ENCODE measurements at regions not wholly inside any gene's neighbourhood (a gene's known extent, or its start where the extent isn't known, plus 50 kb on each side); places are given as distances from the start of the nearest gene placed in this dataset.

- ChIA-PET CTCF (no interaction called here), POLR2A (no interaction called here)
- Histone ChIP-seq H3K4me2 (ENCODE audit: insufficient read depth, low read length) (no peak overlapping the region), H3K27me3 (ENCODE audit: control insufficient read depth in 2 of 2, insufficient read depth in 2 of 2, low read length in 2 of 2) (peaks cover 0 to 13% of the 10 kb centered on the region in 2 experiments), H3K36me3 (ENCODE audit: control insufficient read depth in 2 of 2, extremely low read depth in 1 of 2, insufficient read depth in 2 of 2, low read length in 2 of 2) (no peaks in the 10 kb centered on the region), H3K27ac (ENCODE audit: insufficient read depth, low read depth, low read length) (no peak overlapping the region), H3K4me1 (ENCODE audit: control insufficient read depth, extremely low read depth, insufficient read depth, low read length) (no peaks in the 10 kb centered on the region), H3K9me3 (replicated peaks; ENCODE audit: control insufficient read depth, insufficient read depth, low read length) (no peaks in the 10 kb centered on the region), H2AFZ (ENCODE audit: low read depth, low read length) (no peak overlapping the region), H3K9me1 (replicated peaks; ENCODE audit: control insufficient read depth, extremely low read depth, insufficient read depth, low read length) (no peaks in the 10 kb centered on the region), H4K20me1 (replicated peaks; ENCODE audit: control insufficient read depth, extremely low read depth, insufficient read depth, low read length) (no peaks in the 10 kb centered on the region), H3K9ac (replicated peaks; ENCODE audit: extremely low read depth, insufficient read depth, low read length) (no peak overlapping the region), H3K79me2 (ENCODE audit: control insufficient read depth, insufficient read depth, low read length) (no peaks in the 10 kb centered on the region), H3K4me3 (replicated peaks in 1 of 3; ENCODE audit: insufficient read depth in 1 of 3, low read depth in 1 of 3, low read length in 3 of 3) (no peak overlapping the region)
- no TSS peak for BruUV-seq (replicated peaks)
- TF ChIP-seq EZH2 (IDR thresholded peaks at IDR 0.05; ENCODE audit: borderline replicate concordance, low read depth, low read length, severe bottlenecking) (no peak), CTCF (IDR thresholded peaks at IDR 0.05; ENCODE audit: extremely low read depth in 1 of 2, insufficient read depth in 1 of 2, low read depth in 1 of 2, low read length in 2 of 2) (no peak)
- intact Hi-C loops (cut with micrococcal nuclease): no loop called here
- dilution Hi-C loops (cut with MboI; ENCODE audit: extremely low pct_ligation_motif_present, low sequenced_read_pairs): no loop called here
- FAIRE-seq: no peak
- DNase-seq (ENCODE audit: low read depth, low spot score): no peak
Observed at GRCh38 chr3:31187380-31187779, 292.9 kb upstream of the GADL1 start.

GRCh38 chr3:31188112-31188511 lies 293.7 kb upstream of the GADL1 start:
- no peak for FAIRE-seq
- Histone ChIP-seq H3K9me1 (replicated peaks; ENCODE audit: control insufficient read depth, extremely low read depth, insufficient read depth, low read length) (no peaks in the 10 kb centered on the region), H3K4me2 (ENCODE audit: insufficient read depth, low read length) (no peak overlapping the region), H3K9ac (replicated peaks; ENCODE audit: extremely low read depth, insufficient read depth, low read length) (no peak overlapping the region), H3K27me3 (ENCODE audit: control insufficient read depth in 2 of 2, insufficient read depth in 2 of 2, low read length in 2 of 2) (peaks cover 0 to 13% of the 10 kb centered on the region in 2 experiments), H4K20me1 (replicated peaks; ENCODE audit: control insufficient read depth, extremely low read depth, insufficient read depth, low read length) (no peaks in the 10 kb centered on the region), H3K79me2 (ENCODE audit: control insufficient read depth, insufficient read depth, low read length) (no peaks in the 10 kb centered on the region), H2AFZ (ENCODE audit: low read depth, low read length) (no peak overlapping the region), H3K27ac (ENCODE audit: insufficient read depth, low read depth, low read length) (no peak overlapping the region), H3K36me3 (ENCODE audit: control insufficient read depth in 2 of 2, extremely low read depth in 1 of 2, insufficient read depth in 2 of 2, low read length in 2 of 2) (no peaks in the 10 kb centered on the region), H3K9me3 (replicated peaks; ENCODE audit: control insufficient read depth, insufficient read depth, low read length) (no peaks in the 10 kb centered on the region), H3K4me1 (ENCODE audit: control insufficient read depth, extremely low read depth, insufficient read depth, low read length) (no peaks in the 10 kb centered on the region), H3K4me3 (replicated peaks in 1 of 3; ENCODE audit: insufficient read depth in 1 of 3, low read depth in 1 of 3, low read length in 3 of 3) (no peak overlapping the region)
- no peak for DNase-seq (ENCODE audit: low read depth, low spot score)
- BruUV-seq (replicated peaks): no TSS peak
- POLR2A ChIA-PET: no interaction called here
- intact Hi-C loops (cut with micrococcal nuclease) (no loop called here), dilution Hi-C loops (cut with MboI; ENCODE audit: extremely low pct_ligation_motif_present, low sequenced_read_pairs) (no loop called here)
- TF ChIP-seq EZH2 (IDR thresholded peaks at IDR 0.05; ENCODE audit: borderline replicate concordance, low read depth, low read length, severe bottlenecking) (no peak), CTCF (IDR thresholded peaks at IDR 0.05; ENCODE audit: extremely low read depth in 1 of 2, insufficient read depth in 1 of 2, low read depth in 1 of 2, low read length in 2 of 2) (no peak), FOS (IDR thresholded peaks at IDR 0.05; ENCODE audit: borderline replicate concordance, insufficient read depth, low read length) (no peak), POLR2AphosphoS5 (IDR thresholded peaks at IDR 0.05; ENCODE audit: insufficient read depth, low read depth, low read length) (no peak), GATA2 (IDR thresholded peaks at IDR 0.05; ENCODE audit: insufficient read depth, insufficient read length, low read depth, low read length) (no peak), POLR2A (IDR thresholded peaks at IDR 0.05; ENCODE audit: low read depth, low read length) (no peak), MAX (IDR thresholded peaks at IDR 0.05; ENCODE audit: insufficient read depth, insufficient read length) (no peak), JUN (IDR thresholded peaks at IDR 0.05; ENCODE audit: borderline replicate concordance, insufficient read depth, insufficient read length, low read depth) (no peak), MYC (IDR thresholded peaks at IDR 0.05; ENCODE audit: low read depth, low read length) (no peak)
- CTCF ChIA-PET: no interaction called here

Measured in endothelial cell of umbilical vein (primary cell).